Left kidney (tissue), 1 donor: ENCODE measurements at regions not wholly inside any gene's neighbourhood (a gene's known extent, or its start where the extent isn't known, plus 50 kb on each side); places are given as distances from the start of the nearest gene placed in this dataset.
"Not testable (repeated sequence)": the region's sequence is repeated elsewhere in the genome, so short reads cannot be mapped to it uniquely, and the experiment has no call there.

Experiments
- DNase-seq: peaks from one replicate; pipeline ENCODE4 v3.0.0-alpha.2; 2013

DNA sequence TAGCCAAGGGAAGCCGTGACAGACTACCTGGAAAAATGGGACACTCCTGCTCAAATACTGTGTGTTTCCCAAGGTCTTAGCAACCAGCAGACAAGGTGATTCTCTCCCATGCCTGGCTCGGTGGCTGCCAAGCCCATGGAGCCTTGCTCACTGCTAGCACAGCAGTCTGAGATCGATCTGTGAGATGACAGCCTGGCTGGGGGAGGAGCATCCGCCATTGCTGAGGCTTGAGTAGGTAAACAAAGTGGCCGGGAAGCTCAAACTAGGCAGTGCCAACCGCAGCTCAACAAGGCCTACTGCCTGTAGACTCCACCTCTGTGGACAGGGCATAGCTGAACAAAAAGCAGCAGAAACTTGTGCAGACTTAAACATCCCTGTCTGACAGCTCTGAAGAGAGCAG lies 137.0 kb downstream of the USP46 start:
- not testable (repeated sequence) for DNase-seq

GRCh38 chr4:52529983-52530382 lies 129.1 kb downstream of the USP46 start:
- DNase-seq: no peak

GRCh38 chr4:52535793-52536192 lies 123.3 kb downstream of the USP46 start:
- no peak for DNase-seq
